ENCODE measurements at regions not wholly inside any gene's neighbourhood (a gene's known extent, or its start where the extent isn't known, plus 50 kb on each side); places are given as distances from the start of the nearest gene placed in this dataset.

DNA sequence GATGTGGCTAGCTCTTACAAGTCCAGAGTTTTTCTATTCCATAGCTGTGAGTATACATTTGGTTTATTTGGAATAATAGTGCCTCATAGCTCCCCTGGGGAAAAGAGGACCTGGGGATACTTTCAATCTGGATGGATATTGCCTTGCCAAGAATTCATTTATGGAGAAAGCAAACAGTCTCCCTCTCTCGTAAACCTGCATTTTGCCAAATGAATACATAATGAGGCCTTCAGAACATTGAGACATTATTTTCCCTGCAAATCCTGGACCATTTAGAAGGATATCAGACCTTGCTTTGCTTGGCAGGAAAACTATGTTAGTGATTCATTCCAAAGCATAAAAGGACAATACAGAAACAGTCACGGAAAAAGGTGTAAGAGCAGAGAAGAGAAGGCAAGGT lies 569.6 kb upstream of the BRINP1 start:
- Histone ChIP-seq H3K4me1 (no peaks in the 10 kb centered on the region), H3K4me3 (no peak overlapping the region), H3K27ac (no peak overlapping the region), H3K36me3 (no peaks in the 10 kb centered on the region), H3K27me3 (replicated peaks in 1 of 7) (no peaks in the 10 kb centered on the region), H3K9me3 (no peaks in the 10 kb centered on the region)
- TF ChIP-seq, protein P1, sequence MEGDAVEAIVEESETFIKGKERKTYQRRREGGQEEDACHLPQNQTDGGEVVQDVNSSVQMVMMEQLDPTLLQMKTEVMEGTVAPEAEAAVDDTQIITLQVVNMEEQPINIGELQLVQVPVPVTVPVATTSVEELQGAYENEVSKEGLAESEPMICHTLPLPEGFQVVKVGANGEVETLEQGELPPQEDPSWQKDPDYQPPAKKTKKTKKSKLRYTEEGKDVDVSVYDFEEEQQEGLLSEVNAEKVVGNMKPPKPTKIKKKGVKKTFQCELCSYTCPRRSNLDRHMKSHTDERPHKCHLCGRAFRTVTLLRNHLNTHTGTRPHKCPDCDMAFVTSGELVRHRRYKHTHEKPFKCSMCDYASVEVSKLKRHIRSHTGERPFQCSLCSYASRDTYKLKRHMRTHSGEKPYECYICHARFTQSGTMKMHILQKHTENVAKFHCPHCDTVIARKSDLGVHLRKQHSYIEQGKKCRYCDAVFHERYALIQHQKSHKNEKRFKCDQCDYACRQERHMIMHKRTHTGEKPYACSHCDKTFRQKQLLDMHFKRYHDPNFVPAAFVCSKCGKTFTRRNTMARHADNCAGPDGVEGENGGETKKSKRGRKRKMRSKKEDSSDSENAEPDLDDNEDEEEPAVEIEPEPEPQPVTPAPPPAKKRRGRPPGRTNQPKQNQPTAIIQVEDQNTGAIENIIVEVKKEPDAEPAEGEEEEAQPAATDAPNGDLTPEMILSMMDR (IDR thresholded peaks at IDR 0.05 in 8 of 11, conservative IDR thresholded peaks at IDR 0.05 in 3 of 11), result no peak
- TF ChIP-seq POLR2AphosphoS5 (IDR thresholded peaks at IDR 0.05), result no peak
- TF ChIP-seq POLR2A (IDR thresholded peaks at IDR 0.05), result no peak
- 53 to 74% (median 68%) methylated on average over 2 of the region's 2 CpGs for WGBS, 5 donors
- DNase-seq, result no peak
- intact Hi-C loops (cut with DNase I; ENCODE audit: low total_unique reads), result no loop called here

- TF ChIP-seq, protein P1 (IDR thresholded peaks at IDR 0.05 in 8 of 11, conservative IDR thresholded peaks at IDR 0.05 in 3 of 11), result no peak
- TF ChIP-seq POLR2A (IDR thresholded peaks at IDR 0.05) (no peak), POLR2AphosphoS5 (IDR thresholded peaks at IDR 0.05) (no peak)
- whole genome bisulfite sequencing, 5 donors, result 54 to 78% (median 62%) methylated on average over 4 of the region's 4 CpGs
- H3K27me3 ChIP-seq (replicated peaks in 1 of 7), result no peaks in the 10 kb centered on the region
- no peak for DNase-seq
- H3K36me3 ChIP-seq, result no peaks in the 10 kb centered on the region
- H3K9me3 ChIP-seq, result peaks cover 0 to 10% (median 0%) of the 10 kb centered on the region in 8 donors
- no peak overlapping the region for H3K27ac ChIP-seq
- no peak overlapping the region for H3K4me3 ChIP-seq
- intact Hi-C loops (cut with DNase I; ENCODE audit: low total_unique reads), result no loop called here
- H3K4me1 ChIP-seq, result no peaks in the 10 kb centered on the region
Measured at GRCh38 chr9:119934497-119934896, 565.3 kb upstream of the BRINP1 start.

GRCh38 chr9:119933191-119933590 lies 564.0 kb upstream of the BRINP1 start:
- no peak for TF ChIP-seq POLR2AphosphoS5 (IDR thresholded peaks at IDR 0.05)
- no peak for TF ChIP-seq POLR2A (IDR thresholded peaks at IDR 0.05)
- TF ChIP-seq, protein P1 (IDR thresholded peaks at IDR 0.05 in 8 of 11, conservative IDR thresholded peaks at IDR 0.05 in 3 of 11), result no peak
- no peak overlapping the region for H3K4me3 ChIP-seq
- intact Hi-C loops (cut with DNase I; ENCODE audit: low total_unique reads), result no loop called here
- no peaks in the 10 kb centered on the region for H3K27me3 ChIP-seq (replicated peaks in 1 of 7)
- no peak overlapping the region for H3K27ac ChIP-seq
- H3K4me1 ChIP-seq, result no peaks in the 10 kb centered on the region
- WGBS, 5 donors, result 71 to 93% (median 76%) methylated on average over 5 of the region's 5 CpGs
- peaks cover 0 to 10% (median 0%) of the 10 kb centered on the region in 8 donors for H3K9me3 ChIP-seq
- no peak for DNase-seq
- H3K36me3 ChIP-seq, result no peaks in the 10 kb centered on the region

DNA sequence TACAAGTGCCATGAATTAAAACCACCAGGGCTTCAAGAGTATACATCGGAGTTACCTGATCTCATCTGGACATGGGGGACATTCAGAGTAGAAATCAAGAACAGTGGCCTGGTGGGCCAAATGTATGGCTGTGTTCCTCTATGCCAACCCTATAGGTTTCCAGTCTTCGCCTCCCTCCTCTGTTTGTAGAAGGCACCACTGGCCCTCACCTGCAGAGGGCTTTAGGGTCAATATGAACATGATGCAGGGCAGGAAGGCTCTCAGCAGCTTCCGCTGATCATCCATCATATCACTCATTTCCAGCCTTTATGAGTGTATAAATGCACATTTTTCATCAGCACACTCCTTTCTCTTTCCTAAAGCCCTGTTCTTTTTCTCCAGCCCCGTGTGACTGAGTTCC lies 555.5 kb upstream of the BRINP1 start:
- WGBS, 5 donors, result 78 to 91% (median 86%) methylated on average over 4 of the region's 4 CpGs
- H3K36me3 ChIP-seq, result no peaks in the 10 kb centered on the region
- no peaks in the 10 kb centered on the region for H3K27me3 ChIP-seq (replicated peaks in 1 of 7)
- no peak overlapping the region for H3K4me3 ChIP-seq
- no peak for DNase-seq
- H3K27ac ChIP-seq, result no peak overlapping the region
- H3K9me3 ChIP-seq, result peaks cover 0 to 15% (median 10%) of the 10 kb centered on the region in 8 donors
- intact Hi-C loops (cut with DNase I; ENCODE audit: low total_unique reads), result no loop called here
- H3K4me1 ChIP-seq, result no peaks in the 10 kb centered on the region
- TF ChIP-seq, protein P1 (IDR thresholded peaks at IDR 0.05 in 8 of 11, conservative IDR thresholded peaks at IDR 0.05 in 3 of 11), result no peak
- TF ChIP-seq POLR2A (IDR thresholded peaks at IDR 0.05) (no peak), POLR2AphosphoS5 (IDR thresholded peaks at IDR 0.05) (no peak)

Data from spleen (tissue), 11 donors.